ENCODE measurements at regions not wholly inside any gene's neighbourhood (a gene's known extent, or its start where the extent isn't known, plus 50 kb on each side); places are given as distances from the start of the nearest gene placed in this dataset.

DNA sequence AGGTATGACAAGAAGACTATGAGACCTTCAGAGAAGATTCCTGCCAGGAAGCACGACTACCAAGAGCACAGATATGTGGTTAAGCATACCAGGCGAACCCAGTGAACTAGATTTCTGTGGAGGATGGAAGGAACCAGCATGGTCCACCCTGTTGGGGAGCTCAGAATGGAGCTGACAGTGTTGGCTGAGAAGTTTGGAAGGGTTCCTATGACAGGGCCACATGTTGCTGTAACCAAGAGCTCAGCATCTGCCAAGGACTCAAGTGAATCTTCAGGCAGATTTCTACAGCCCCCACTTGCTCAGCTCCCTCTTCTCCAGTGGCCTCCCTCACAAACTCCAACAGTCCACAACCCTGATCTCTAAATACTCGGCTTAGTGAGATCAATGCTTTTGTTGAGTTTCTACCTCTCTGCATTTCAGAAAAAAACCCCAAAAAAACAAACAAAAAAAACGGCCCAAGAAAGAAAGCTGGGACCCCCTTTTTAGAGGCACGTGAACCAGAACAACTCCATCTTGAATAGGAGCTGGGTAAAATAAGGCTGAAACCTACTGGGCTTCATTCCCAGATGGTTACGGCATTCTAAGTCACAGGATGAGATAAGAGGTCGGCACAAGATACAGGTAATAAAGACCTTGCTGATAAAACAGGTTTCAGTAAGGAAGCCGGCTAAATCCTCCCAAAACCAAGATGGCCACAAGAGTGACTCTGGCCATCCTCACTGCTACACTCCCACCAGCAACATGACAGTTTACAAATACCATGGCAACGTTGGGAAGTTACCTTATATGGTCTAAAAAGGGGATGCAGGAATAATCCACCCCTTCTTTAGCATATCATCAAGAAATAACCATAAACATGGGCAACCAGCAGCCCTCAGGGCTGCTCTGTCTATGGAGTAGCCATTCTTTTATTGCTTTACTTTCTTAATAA is 691.1 kb downstream of the UQCRFS1 start:
- no peak for DNase-seq

- no peak for DNase-seq
Observed at GRCh38 chr19:28520998-28521568, 691.9 kb downstream of the UQCRFS1 start.

DNA sequence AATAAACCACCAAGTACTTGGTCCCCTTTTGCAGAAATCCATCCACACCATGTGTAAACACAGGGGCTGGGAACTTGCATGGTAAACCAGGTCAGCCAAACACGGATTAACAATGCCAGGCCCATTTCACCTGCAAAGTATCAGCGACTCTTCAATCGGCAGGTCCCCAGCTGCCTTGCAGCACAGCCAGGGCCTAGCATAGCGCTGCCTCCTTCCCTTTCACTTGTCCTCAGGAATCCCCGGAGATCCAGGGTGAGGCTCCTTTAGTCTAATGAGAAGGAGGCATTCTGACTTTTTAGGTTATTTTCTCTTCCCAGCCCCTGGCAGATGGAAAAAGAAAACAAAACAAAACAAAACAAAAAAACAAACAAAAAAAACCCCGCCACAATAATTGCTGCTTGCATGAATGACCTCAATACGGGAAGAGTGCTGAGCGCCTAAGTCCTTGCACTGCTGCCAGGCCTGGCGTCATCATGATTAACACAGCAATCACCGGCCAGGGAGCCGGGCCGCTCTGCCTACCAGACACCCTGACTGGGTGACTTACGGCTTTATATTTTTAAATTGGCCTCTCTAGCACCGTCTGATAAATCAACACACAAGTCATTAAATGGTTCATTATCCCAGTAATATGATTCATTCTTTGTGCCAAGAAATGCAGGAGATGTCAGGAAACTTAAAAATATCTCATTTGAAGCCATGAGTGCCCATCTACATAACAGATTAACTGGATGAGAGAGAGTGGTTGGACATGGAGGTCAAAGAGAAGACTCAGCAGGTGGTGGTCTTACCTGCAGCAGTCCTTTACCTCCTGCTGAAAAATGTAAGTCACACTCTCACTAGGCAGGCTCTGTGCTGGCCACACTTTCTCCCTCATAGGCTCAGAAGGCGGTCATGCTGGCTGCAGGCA is 692.7 kb downstream of the UQCRFS1 start:
- DNase-seq, result no peak

- DNase-seq, result no peak
Observed at GRCh38 chr19:28519218-28519779, 693.7 kb downstream of the UQCRFS1 start.

DNA sequence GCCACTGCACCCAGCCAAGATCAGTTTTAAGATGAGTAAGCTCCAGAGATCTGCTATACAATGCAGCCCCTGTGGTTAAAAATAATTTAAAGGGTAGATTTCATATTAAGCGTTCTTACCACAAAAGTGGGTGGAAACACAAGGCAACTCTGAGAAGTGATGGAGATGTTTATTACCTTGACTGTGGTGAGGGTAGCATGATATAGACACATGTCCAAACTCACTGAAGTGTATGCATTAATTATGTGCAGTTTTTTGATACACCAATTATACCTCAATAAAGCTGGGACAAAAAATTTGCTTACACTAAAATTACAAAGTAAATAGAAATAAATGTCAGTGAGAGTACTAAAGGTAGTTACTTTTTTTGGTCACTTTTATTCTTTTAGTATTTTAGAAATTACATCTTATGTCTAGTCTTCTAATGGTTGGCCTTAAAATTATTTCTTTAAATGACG is 696.5 kb downstream of the UQCRFS1 start:
- DNase-seq, result no peak

DNA sequence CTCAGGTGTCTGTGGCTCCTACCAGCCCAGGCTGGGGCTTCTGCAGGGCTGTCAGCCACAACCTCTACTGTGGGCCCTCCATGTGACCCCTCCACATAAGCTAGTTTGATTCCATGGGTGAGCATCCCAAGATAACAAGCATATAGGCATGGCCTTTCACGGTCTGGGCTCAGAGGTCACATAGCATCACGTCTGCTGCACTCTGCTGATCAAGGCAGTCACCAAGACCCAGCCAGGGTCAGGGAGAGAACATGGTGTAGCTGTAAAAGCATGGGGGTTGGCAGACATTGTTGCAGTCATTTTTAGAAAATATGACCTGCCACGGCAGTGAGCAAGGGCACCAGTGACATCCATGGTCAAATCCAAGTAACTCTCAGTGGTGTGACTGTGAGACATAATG is 698.8 kb downstream of the UQCRFS1 start:
- DNase-seq, result no peak

DNA sequence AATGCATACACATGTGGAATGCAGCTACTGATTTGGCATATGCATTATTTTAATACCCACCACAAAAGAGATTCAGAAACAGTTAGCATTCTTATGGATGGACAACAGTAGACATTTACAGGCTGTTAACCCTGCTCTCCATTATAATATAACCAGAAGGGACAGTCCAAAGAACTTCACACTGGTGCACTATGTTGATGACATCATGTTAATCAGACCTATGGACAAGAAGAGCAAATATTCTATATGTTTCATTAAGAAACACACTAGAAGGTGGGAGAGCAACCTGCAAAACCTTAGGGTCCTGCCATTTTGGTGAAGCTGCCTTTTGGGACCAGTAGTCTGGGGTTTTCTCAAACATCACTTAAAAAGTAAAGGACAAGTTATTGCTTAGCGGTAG is 701.3 kb downstream of the UQCRFS1 start:
- DNase-seq, result no peak

DNA sequence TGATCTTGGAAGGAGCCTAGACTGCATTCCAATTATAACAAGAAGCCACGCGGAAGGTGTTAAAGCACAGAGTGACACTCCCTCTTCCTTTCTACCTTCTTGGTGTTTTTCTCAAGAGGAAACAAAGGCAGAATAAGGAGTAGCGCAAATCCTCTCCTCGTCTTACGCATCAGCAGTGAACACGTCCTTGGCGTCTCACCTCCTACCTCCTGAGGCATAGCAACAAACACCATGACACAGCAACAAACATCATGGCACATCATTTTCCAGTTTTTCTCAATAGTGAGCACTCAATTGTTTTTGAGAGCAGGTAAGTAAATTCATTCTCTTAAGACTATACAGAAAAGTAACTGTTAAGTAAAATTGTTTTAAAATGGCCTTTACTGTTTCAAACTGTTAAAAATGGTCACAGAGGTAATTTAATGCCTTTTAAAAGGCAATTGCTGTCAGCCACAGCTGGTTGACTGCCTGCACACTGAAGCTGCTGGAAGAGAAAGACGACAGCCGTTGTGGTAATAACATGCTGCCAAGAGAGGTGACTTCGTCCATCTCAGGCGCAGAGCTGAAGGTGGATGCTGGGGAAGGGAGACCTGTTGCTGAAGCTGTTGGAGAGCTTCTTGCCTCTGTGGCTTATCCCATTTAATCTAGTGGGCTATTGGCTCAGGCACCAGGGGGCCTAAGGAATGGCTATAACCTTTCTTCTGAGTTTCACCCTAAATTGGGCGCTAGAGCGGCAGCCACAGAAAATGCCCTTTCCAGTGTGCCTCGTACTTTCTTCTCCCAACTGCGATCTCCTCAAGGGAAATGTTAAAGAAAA is 703.7 kb downstream of the UQCRFS1 start:
- DNase-seq, result no peak

DNA sequence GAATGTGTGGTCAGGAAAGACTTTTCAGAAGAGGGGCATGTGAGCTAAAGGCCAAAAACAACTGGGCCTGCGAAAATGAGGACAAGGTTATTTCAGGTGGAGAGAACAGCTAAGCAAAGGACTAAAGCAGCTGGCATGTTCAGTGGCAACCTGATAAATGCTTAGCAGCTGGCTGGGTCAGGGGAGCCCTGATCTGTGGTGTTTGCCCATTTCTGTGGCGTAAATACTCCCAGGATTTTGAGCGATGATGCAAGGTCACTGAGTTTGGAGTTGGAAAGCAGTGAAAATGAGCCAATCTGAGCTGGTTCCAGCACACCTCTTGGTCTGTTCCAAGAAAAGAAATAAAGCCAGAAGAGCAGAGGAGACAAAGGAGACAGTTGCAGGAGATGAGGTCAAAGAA is 704.3 kb downstream of the UQCRFS1 start:
- no peak for DNase-seq

- no peak for DNase-seq
Observed at GRCh38 chr19:28505933-28506332, 707.0 kb downstream of the UQCRFS1 start.

- no peak for DNase-seq
Observed at GRCh38 chr19:28505134-28505533, 707.8 kb downstream of the UQCRFS1 start.

- DNase-seq, result no peak
Observed at GRCh38 chr19:28504727-28505126, 708.2 kb downstream of the UQCRFS1 start.

- DNase-seq, result no peak
Observed at GRCh38 chr19:28504139-28504538, 708.8 kb downstream of the UQCRFS1 start.

- no peak for DNase-seq
Observed at GRCh38 chr19:28502879-28503734, 709.8 kb downstream of the UQCRFS1 start.

DNA sequence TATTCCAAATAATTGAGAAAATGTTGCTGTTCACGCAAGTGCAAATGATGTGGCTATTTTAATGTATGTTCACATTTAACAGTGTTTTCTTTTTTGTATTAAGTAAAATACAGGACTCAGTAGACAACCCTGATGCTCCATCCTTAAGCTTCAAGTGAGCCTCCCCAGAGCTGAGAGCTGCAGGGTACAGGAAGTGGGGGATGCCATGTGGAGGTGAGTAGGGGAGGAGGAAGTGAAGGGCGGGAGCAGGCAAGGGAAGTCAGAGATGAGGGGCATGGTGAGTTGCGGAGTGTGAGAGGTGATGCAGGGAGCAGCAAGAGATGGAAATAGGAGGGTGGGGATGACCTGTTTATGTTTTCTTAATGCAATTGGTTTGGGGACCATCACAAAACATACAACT is 711.0 kb downstream of the UQCRFS1 start:
- no peak for DNase-seq

DNA sequence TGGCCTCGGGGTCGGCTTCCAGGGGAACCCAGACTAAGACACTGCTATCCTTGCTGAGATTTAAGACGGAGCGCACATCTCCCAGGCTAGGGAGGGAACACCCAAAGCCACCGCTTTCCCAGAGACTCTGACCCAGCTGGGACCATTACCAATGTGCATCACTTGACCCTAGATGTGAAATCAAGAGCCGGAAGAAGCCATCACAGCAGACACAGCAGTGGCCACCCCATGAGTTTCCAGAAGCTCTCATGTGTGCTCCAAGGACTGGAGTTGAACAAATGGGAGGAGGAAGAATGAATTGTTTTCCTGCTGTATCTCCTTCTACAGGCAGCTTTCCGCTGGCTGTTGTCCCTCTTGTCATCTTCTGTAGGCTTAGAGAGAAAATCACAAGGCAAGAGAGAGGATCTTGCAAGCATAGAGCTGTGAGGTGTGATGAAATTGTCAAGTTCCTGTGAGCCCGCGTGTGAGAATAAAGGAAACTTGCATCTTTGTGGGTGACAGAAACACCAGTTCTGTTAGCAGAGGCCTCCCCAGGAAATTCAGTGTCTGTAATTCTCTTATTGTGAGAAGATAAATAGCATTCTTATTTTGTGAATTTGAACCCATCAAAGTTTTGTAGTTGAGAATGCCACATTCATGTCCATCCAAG is 711.8 kb downstream of the UQCRFS1 start:
- peak; percentile 4 to 7 for DNase-seq

DNA sequence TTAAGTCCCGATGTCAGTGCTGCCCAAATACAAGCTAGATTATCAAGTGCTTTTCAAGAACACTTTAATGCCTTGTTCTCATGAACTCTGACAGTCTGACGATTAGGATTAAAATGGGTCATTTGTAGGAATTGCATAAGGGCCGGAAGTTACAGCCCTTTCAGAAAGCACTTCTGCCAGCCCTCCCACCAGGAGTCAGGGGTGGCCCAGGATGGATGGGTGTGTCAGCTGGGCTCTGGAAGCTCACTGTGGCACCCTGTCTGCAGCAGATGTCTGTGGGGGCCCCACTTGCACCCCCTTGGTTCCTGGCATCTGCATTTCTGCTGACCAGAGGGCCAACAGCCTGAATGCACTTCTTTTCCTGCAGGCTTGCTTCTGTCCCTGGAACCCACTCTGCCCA is 712.7 kb downstream of the UQCRFS1 start:
- DNase-seq, result no peak

DNA sequence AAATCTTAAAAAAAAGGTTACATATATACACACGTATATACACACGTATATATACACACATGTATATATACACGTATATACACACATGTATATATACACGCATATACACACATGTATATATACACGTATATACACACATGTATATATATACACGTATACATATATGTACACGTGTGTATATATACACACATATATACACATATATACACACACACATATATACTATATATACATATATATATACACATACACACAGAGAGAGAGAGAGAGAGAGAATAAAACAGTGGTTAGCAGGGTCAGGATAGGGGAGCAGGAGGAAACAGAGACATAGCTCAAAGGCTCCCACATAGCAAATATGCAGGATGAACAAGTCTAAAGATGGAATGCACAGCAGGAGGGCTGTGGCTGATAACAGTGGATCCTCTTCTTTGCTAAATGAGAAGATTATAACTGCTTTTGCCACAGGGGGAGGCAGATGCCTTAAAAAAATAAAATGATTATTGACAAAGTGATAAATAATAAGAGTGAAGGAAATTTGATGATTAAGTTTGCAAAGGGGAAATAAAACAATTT is 714.5 kb downstream of the UQCRFS1 start:
- no peak for DNase-seq

DNA sequence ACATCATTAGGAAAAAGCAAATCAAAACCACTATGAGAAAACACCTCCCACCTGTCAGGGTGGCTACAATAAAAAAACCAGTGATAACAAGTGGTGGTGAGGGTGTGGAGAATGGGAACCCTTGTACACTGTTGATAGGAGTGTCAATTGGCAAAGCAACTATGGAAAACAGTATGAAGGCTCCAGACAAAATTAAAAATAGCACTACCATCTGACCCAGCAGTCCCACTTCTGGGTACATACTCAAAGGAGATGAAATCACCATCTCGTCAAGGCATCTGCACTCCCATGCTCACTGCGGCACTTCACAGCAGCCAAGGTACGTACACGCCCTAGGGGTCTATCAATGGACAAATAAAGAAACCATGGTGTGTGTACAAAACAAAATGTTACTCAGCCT is 715.1 kb downstream of the UQCRFS1 start:
- DNase-seq, result no peak

- DNase-seq, result no peak
Observed at GRCh38 chr19:28497137-28497536, 715.8 kb downstream of the UQCRFS1 start.
